Dedifferentiated amniotic fluid mesenchymal stem cell (primary cell): ENCODE measurements at regions not wholly inside any gene's neighbourhood (a gene's known extent, or its start where the extent isn't known, plus 50 kb on each side); places are given as distances from the start of the nearest gene placed in this dataset.

ENCODE experiments used
- DNase-seq: peaks from one replicate; pipeline ENCODE4 v3.0.0-alpha.2; 2016; ENCODE audit errors: extremely low spot score

DNA sequence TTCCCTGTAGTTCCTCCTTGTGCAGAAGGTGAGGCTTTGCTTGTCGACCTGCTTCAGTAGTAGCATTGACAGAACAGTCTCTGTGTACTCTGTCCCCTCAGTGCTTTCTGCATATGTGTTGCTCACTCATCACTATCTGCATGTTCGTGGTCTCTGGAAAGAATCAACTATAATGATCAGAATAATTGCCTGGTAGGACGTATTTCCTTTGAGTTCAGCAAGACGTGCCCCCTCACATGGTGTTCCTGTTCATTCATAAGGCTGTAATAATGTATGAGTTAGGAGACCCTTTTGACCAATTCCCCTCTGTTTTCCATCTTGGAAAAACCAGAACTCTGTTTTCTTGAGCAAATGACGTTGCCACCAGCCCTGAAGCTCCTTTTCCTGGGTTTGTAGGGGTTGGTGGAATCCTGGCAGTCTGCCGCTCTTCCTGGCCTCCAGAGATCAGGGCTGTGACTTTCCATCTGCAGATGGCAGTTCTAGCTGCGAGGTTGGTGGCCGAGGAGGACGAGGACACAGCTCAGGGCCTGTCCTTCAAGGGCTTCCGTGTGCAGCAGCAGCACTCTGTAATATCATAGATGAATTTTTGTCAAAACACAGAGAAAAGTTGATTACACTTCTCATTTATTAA, 61.9 kb downstream of the EXOSC2 start:
- DNase-seq = no peak

DNA sequence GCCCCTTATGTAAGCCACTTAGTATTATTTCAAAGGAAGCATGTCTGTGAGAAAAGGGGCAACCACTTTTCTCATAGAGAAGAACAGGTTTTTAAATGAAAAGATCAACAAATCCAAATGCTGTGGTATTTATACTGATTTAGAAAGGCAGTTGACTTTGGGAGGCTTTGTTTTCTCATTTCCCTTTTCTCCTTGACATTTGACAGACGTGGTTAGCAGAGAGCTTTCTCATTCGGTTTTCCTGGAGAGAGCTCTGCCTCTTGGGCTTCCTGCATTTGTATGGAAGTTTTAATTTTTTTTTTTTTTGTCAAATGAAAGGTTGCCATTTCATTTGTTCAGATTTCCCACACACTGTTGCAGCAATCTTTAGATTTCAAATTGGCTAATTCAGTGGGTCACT, 62.5 kb downstream of the EXOSC2 start:
- DNase-seq = no peak

DNA sequence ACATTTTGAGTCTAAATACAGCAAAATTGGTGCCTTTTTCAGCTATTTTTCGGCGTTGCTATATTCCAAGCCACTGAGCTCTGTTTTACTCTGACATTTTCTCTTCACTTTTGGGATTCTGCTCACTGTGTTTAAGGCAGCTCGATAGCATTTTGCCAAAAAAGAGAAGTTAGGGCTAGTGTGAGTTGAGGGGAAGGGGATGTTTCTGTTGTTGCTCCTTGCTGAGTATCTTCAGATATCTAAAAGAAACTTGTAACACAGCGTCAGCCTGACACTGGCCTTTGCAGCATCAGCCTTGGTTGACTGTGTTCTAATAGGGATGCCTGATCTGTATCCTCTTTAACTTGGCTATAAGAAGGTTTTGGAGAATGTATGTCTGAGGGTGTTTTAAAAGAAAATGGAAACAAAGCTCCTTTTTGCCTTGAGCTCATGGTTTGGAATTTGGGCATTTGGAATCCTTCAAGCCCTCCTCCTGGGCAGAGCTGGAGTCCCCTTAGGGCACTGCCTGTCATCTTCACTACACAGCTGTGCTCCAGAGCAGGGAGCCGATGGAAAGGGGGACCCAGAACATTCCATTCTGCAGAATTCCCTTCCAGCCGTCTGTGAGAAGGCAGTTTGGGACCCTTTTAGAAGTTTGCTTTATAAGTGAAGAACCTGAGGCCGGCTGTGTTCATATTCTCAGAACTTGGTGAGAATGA, 63.0 kb downstream of the EXOSC2 start:
- no peak for DNase-seq

DNA sequence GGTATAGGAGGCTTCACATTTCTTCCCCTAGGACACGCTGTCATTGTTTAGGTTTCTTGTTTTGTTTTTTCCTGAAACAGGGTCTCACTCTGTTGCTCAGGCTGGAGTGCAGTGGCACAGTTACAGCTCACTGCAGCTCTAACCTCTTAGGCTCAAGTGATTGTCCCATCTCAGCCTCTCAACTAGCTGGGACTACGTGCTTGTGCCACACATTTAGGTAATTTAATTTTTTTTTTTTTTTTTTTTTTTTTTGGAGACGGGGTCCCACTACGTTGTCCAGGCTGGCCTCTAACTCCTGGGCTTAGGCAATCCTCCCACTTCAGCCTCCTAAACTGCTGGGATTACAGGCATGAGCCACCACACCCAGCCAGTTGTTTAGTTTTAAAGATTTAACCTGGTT, 66.2 kb downstream of the EXOSC2 start:
- no peak for DNase-seq

DNA sequence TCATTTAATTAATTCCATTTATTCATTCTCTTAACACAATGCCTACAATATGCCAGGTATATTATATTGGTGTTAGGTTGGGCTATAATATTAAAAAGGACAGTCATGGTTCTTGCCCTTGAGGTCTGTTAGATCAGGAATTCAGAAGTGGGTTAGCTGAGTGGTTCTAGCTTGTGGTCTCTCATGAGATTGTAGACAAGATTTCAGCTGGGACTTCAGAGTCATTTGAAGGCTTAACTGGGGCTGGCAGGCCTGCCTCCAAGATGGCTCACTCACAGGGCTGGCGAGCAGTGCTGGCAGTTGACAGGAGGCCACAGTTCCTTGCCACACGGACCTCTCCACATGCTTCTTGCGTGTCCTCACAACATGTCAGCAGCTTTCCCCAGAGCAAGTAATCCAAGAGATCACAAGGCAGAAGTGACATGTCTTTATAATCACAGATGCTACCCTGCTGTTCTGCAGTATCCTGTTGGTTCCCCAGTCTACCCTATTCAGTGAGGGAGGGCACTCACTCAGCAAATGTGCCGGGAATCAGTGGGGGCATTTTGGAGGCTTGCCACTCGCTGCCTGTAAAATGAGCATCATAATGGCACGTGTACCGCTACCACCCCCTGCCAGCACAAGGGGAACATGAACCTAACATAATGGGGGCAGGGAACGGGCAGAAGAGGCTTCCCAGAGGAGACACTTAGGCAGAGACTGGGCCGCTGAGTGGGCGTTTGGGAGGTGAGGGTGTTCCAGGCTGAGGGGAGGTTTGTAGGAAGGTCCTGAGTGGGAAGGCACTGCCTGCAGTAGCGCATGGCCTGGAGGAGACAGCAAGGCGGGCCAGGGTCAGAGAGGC, 70.0 kb downstream of the EXOSC2 start:
- no peak for DNase-seq

DNA sequence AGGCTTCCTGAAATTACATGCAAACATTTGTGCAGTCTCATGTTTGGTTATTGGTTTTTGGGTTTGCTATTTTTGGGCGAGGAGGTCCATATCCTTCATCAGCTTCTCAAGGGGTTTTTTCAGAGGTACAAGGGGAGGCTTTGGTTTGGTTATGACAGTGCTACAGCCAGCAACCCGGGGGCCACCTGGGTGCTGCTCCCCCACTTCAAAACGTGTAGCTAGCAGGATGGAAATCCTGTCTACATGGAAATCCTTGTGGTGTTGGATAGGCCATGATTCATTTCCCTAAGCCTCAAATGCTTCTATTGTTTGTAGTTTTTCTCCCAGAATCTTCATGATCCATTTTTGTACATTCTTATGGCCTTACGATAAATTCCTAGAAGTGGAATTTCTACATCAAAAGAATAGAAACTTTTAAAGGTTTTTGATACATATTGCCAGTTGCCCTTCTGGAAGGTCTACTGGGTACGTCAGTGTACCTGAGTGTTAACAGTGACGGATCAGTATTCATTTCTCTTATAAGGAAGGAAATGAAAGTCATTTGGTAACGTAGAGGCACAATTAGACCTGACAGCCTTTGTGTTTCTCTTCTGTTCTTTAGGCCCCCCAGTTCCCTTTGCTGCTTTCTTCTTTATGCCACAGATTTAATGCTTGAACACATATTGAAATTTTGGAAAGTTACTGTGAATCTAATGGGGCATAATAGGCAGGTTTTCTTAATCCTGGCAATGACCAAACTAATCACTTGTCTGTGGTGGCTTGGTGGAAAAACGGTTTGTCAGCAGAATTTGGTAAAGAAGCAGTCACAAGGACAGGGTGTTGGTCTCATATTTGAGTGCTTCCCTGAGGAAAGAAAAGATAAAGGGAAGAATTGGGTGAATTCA, 69.7 kb upstream of the ABL1 start:
- DNase-seq = no peak

DNA sequence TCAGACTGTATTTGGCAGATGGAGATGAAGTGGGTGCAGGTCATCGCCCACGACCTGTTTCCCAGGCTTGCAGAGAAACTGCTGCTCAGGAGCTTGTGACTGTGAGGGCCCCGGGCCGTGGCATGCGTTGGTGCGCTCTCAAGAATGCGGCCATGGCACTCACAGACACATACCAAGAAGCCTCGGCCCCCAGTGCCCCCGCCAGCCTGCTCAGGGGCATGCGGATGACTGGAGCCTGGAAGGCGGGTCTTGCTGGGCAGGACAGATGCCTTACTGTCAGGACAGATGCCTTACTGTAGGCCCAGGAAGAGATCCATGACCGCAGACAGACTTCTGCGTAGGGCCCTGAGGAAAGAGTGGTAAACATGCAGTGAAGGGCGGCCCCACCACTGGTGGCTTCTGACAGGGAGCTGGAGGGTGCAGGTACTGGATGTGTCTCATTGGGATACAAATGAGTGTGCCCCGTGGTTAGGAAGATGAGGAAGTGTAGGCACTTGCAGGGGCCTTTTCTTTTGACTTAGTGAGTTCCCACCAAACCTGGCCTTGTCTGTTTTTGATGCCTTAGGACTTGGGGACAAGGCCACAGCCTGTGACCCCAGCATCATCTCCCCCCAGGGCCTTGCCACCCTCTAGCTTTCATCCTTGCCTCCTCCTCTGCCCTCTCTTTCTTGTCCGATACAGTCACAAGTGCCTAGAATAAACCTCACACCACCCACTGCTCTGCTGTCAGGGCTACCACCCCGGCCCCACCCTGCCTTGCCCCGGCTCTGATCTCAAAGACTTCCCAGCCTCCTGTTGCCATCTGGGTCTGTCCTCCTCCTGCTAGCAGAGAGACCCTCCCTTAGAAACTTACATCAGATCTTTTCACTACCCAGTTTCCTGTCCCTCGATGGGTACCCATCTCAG, 68.8 kb upstream of the ABL1 start:
- DNase-seq = no peak

DNA sequence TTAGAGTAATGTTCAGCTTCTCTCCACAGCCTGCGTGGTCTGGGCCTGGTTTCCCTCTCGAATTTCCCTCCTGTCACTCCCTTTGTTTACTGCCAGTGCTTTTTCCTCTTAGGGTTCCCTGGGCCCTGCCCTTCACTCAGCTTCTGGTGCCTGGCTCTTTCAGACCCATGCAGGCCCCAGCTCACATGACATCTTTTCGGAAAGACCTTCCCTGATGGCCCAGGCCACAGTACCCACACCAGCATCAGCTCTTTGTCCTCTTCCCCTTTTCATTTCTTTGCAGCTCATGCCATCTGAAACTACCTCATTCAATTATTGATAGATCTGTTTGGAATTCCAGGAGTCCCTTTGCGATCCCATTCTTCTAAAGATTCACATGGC, 68.1 kb upstream of the ABL1 start:
- DNase-seq = no peak

DNA sequence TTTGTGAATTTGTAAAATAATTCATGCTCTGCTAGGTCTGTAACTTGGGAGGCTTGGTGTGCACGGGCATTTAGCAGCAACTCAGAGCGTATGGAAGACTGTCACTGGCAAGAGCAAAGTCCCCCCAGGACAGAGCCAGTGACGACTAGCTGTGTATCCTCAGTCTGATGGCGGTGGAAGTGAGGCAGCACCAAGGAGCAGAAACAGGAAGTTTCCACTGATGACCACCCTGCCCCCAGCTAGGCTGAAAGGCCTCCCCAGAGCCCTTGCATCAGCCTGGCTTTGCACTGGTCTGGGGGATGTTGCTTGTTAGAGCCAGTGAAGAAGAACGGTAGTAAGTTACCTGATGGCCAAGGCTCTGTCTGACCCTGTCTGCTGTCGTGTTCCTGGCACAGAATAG, 66.8 kb upstream of the ABL1 start:
- no peak for DNase-seq

DNA sequence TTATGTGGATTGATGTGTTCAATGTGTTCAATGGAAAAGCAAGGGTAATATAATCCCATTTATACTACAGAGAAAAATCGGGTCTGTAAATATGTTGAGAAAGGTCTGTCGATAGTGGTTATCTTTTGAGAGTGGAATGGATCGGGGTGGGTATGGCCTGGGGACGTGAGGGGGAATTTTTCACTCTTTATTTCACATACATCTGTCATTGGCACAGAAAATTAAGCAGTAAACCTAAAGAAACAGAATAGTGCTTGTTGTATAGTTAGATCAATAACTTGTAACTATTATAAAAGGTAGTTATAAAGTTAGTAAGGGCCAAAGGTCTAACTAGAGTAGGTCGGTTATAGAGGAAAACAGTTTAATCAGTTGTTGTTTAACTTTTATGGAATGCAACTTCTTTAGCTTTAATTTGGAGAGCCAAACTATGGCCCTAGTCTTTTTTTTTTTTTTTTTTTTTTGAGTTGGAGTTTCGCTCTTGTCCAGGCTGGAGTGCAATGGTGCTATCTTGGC, 66.1 kb upstream of the ABL1 start:
- DNase-seq = no peak

DNA sequence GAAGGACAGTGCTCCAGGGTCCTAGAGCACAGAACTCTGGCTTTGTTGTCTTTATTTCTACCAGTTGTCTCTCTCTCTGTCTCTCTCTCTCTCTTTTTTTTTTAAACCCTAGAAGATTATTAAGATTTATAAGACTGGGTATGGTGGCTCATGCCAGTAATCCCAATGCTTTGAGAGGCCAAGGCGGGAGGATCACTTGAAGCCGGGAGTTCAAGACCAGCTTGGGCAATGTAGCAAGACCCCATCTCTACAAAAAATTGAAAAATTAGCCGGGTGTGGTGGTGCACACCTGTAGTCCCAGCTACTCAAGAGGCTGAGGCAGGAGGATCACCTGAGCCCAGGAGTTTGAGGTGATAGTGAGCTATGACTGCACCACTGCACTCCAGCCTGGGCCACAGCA, 65.0 kb upstream of the ABL1 start:
- DNase-seq = no peak

DNA sequence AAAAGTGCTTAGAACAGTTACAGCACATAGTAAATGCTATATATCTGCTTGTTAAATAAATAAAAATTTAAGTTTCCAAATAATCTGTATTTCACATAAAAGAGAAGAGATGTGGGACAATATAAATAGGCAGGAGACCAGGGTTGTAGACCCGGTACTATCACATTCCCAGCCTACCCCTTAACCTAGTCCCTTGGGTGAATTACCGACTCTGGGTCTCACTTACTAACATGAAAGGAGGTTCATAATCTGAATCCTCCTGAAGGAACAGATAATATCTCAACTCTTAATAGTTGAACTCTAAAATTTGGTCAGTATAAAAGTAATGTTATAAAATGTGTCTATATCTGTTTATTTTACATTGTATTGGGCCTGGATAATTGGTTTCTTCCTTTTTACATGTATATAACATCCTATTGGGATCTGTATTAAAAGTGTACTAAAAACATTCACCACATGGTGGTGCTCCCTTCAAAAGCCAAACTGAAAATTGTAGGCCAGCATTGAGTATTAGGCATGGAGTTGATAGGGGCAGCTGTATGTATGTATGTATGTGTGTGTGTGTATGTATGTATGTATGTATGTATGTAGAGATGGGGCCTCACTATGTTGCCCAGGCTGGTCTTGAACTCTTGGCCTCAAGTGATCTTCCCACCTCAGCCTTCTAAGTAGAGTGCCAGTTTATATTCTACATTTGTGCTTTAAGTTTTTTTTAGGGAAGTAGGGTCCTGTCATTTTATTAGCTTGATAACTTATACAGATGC, 64.2 kb upstream of the ABL1 start:
- peak; percentile 66 for DNase-seq

DNA sequence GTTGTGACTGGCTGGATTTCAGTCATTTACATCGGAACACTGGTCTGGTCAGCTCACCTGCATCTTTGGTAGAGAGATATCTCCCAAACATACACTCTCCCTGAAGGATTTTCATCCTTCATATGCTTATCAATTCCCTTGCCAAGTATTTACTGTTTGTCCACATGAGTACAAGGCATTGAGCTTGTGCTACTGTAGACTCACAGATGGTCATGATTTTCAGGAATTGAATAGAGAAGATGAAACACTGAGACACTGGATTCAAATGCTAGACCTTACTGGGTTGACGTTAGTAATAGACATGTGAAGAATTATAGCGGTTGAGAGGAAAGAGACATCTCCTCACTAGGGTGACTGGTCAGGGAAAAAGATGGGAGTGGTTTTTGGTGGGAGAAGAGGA, 62.9 kb upstream of the ABL1 start:
- DNase-seq = no peak

DNA sequence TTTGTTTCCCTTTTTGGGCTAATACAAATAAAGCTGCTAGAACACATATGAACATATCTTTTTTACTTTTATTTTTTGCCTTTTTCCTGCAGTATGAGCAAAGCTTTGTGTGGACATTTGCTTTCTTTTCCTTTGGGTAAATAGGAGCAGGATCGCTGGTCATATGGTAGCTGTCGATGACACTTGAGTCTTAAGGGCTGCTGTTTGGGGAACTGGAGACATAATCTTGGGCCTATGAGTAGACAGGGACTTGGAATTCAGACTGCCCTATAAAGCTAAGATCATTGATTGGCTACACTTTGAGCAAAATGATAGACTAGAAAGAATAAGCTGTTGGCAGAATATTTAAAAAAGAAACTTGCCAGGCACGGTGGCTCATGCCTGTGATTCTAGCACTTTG, 60.9 kb upstream of the ABL1 start:
- no peak for DNase-seq

DNA sequence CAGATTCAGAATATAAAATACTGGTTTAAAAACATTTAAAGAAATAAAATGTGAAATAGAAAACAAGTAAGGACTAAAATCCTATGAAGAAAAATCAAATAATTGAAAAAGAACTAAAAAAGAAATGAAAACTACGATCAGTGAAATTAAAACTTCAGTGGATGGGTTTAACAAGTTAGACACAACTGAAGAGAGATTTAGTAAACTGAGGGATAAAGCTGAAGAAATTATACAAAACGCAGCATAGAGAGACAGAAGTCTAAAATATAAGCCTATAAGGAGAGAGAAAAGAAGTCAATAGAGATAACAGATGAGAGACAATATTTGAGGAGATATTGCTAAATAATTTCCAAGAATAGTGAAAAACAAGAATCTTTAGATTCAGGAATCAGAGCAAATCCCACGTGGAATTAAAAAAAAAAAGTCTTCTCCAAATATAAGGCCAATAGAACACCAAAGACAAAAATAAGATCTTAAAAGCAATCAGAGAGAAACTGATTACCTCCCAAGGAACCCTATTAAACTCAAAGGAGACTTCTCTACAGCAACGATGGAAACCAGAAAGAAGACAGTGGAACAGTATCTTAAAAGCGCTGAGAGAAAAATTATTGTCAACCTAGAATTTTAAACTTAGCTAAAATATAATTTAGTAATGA, 59.6 kb upstream of the ABL1 start:
- no peak for DNase-seq

DNA sequence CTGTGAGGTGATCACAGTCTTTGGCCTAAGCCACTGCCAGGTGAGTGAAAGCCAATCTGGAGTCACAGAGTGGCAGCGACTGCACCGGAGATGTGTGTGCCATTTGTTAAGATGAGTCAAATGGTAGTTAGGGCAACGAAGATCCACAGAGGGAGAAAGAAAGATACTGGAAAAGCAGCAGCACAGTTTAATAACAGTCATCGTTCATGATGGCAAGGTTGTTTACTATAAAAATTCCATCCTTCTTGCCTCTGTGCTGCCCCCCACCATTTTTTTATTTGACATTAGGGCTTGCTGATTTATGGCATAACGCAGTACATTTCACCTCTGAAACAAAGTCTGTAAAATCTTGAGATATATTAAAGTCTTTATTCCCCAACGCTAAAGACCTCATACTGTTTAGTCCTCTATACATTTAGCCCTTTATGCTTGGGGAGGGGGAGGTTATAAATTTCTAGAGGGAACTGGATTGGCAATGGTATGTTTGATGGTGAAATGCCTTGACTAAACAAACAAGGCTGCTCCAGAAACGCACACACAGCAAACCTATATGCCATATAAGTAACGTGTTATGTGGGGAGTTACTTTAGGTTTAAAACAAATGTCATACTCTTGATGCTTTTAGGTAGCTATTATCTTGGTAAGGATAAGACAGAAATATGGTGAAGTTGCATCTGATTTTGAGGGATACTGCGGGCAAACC, 55.8 kb upstream of the ABL1 start:
- DNase-seq = no peak

DNA sequence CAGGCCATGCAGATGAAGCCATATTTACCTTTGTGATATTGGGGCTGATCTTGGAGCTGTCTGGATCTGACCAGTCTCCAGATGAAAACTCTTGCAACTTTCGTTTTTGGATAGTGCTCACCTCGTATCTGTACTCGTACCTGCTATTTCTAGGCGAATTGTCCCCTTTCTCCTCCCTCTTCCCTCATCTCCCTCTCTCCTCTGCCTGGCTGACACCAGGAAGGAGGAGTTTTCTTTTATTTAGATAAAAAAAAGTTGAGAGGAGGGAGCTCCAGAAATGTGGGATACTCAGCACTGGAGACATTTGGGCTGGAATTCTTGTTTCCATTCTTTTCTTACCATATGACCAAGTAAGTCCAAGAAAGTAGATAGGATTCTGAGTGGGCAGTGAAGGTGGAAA, 54.6 kb upstream of the ABL1 start:
- DNase-seq = no peak

DNA sequence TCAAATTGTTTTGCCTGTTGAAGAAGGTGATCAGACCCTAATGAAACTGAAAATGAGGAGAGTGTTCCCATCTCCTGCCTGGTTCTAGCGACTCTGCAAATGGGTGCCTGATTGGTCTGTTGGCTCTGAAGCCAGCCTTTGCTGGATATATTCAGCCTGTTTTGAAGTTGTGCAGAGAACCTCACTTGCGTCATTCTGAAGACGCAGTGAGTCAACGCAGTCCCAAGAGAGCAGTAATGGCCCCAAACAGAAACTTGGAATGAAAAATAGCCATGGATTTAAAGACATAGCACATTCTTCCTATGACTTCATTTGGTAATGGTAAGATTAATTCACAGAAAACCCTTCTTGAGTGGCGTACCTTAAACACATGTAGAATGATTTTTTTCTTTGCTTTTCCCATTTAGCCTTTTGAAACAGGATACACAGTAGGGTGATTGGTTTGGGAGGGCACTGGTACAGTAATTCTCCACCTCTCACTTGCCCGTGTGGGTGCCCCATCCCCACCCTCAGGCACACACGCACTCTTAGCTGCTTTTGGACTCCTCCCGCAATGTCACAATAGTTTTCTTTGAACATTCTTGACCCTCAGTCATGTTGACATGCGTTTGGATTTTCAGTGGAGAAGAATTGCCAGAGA, 54.1 kb upstream of the ABL1 start:
- peak; percentile 91 for DNase-seq
